ENCODE measurements at regions not wholly inside any gene's neighbourhood (a gene's known extent, or its start where the extent isn't known, plus 50 kb on each side); places are given as distances from the start of the nearest gene placed in this dataset.

GRCh38 chr20:55755411-55755810 lies 249.9 kb downstream of the CBLN4 start:
- ChIA-PET CTCF (no interaction called here), POLR2A (ENCODE audit: unreplicated experiment) (no interaction called here)
- Histone ChIP-seq H4K20me1 (ENCODE audit: insufficient read depth) (no peaks in the 10 kb centered on the region), H3K4me1 (replicated peaks; ENCODE audit: insufficient read depth) (no peaks in the 10 kb centered on the region), H3K27ac (no peak overlapping the region), H3K79me2 (ENCODE audit: low read depth) (no peaks in the 10 kb centered on the region), H3K4me3 (no peak overlapping the region), H2AFZ (no peak overlapping the region), H3K36me3 (ENCODE audit: low read depth) (no peaks in the 10 kb centered on the region), H3K9me3 (ENCODE audit: insufficient read depth, low read depth) (no peaks in the 10 kb centered on the region), H3K9me2 (ENCODE audit: insufficient read depth) (no peaks in the 10 kb centered on the region), H3F3A (ENCODE audit: insufficient read depth, low read depth) (no peaks in the 10 kb centered on the region), H3K27me3 (ENCODE audit: insufficient read depth, low read depth) (no peaks in the 10 kb centered on the region), H3K4me2 (no peak overlapping the region)
- no peak for DNase-seq
- BruUV-seq (replicated peaks): no TSS peak
- intact Hi-C loops (cut with micrococcal nuclease; ENCODE audit: unreplicated experiment): no loop called here
- TF ChIP-seq, protein P1, sequence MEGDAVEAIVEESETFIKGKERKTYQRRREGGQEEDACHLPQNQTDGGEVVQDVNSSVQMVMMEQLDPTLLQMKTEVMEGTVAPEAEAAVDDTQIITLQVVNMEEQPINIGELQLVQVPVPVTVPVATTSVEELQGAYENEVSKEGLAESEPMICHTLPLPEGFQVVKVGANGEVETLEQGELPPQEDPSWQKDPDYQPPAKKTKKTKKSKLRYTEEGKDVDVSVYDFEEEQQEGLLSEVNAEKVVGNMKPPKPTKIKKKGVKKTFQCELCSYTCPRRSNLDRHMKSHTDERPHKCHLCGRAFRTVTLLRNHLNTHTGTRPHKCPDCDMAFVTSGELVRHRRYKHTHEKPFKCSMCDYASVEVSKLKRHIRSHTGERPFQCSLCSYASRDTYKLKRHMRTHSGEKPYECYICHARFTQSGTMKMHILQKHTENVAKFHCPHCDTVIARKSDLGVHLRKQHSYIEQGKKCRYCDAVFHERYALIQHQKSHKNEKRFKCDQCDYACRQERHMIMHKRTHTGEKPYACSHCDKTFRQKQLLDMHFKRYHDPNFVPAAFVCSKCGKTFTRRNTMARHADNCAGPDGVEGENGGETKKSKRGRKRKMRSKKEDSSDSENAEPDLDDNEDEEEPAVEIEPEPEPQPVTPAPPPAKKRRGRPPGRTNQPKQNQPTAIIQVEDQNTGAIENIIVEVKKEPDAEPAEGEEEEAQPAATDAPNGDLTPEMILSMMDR (conservative IDR thresholded peaks at IDR 0.05): no peak
- no peak for TF ChIP-seq EZH2 (IDR thresholded peaks at IDR 0.05; ENCODE audit: low read depth)

DNA sequence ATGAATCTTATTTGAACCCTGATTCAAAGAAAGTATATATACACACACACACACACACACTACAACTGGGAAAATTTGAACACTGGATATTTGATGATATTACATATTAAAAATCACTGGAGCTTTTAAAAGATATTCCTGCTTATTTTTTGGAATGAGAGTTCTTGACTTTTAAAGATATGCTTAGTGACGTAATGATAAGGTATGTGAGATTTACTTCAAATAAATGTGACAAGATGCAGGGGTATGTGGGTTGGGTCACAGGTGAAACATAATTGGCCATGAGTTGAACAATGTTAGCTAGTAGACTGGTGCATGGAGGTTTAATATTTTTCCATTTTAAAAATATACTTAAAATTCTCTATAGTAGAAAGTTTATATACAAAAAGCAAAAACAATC lies 258.6 kb downstream of the CBLN4 start:
- Histone ChIP-seq H2AFZ (no peak overlapping the region), H3K4me2 (no peak overlapping the region), H3K36me3 (ENCODE audit: low read depth) (no peaks in the 10 kb centered on the region), H3K4me1 (replicated peaks; ENCODE audit: insufficient read depth) (no peaks in the 10 kb centered on the region), H3K4me3 (no peak overlapping the region), H3K27me3 (ENCODE audit: insufficient read depth, low read depth) (peaks cover 12% of the 10 kb centered on the region; the same call in 1 of the 2 replicates), H3K9me3 (ENCODE audit: insufficient read depth, low read depth) (no peaks in the 10 kb centered on the region; the same call in 1 of the 2 replicates), H3K9me2 (ENCODE audit: insufficient read depth) (0 out of 2 replicates have a peak, but pooled peaks cover 4% of the 10 kb centered on the region), H3F3A (ENCODE audit: insufficient read depth, low read depth) (no peaks in the 10 kb centered on the region), H3K27ac (no peak overlapping the region), H3K79me2 (ENCODE audit: low read depth) (no peaks in the 10 kb centered on the region), H4K20me1 (ENCODE audit: insufficient read depth) (no peaks in the 10 kb centered on the region)
- DNase-seq: no peak
- BruUV-seq (replicated peaks): no TSS peak
- TF ChIP-seq, protein P1 (conservative IDR thresholded peaks at IDR 0.05): no peak
- TF ChIP-seq EZH2 (IDR thresholded peaks at IDR 0.05; ENCODE audit: low read depth): no peak
- ChIA-PET CTCF (no interaction called here), POLR2A (ENCODE audit: unreplicated experiment) (no interaction called here)
- intact Hi-C loops (cut with micrococcal nuclease; ENCODE audit: unreplicated experiment): no loop called here

DNA sequence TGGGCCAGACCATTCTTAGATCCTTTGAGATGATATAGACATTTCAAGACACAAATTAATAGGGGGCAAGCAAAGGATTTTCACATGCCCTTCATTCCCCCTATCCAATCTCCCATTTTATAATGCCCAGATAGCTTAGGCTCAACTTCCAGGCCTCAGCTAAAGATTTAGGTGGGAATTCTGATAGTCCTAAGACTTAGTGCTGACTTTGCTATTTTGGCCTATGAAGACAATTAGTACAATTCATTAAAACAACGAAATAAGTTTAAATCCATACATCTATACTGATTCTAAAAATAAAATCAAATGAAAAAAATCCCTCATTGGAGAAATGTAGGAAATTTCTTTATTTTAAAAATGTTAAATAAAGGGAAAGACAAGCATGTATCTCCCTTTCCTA lies 259.5 kb downstream of the CBLN4 start:
- intact Hi-C loops (cut with micrococcal nuclease; ENCODE audit: unreplicated experiment): no loop called here
- Histone ChIP-seq H3K27ac (no peak overlapping the region), H3K4me2 (no peak overlapping the region), H4K20me1 (ENCODE audit: insufficient read depth) (no peaks in the 10 kb centered on the region), H3K4me1 (replicated peaks; ENCODE audit: insufficient read depth) (no peaks in the 10 kb centered on the region), H3K79me2 (ENCODE audit: low read depth) (no peaks in the 10 kb centered on the region), H3K4me3 (no peak overlapping the region), H3K9me2 (ENCODE audit: insufficient read depth) (0 out of 2 replicates have a peak, but pooled peaks cover 4% of the 10 kb centered on the region), H3K27me3 (ENCODE audit: insufficient read depth, low read depth) (peaks cover 12% of the 10 kb centered on the region; the same call in 1 of the 2 replicates), H3F3A (ENCODE audit: insufficient read depth, low read depth) (no peaks in the 10 kb centered on the region), H3K9me3 (ENCODE audit: insufficient read depth, low read depth) (no peaks in the 10 kb centered on the region; the same call in 1 of the 2 replicates), H2AFZ (no peak overlapping the region), H3K36me3 (ENCODE audit: low read depth) (no peaks in the 10 kb centered on the region)
- POLR2A ChIA-PET (ENCODE audit: unreplicated experiment): no interaction called here
- BruUV-seq (replicated peaks): no TSS peak
- no peak for DNase-seq
- CTCF ChIA-PET: no interaction called here
- TF ChIP-seq, protein P1 (conservative IDR thresholded peaks at IDR 0.05): no peak
- TF ChIP-seq EZH2 (IDR thresholded peaks at IDR 0.05; ENCODE audit: low read depth): no peak

Measured in PC-9 (cell line).